HepG2 (cell line): ENCODE measurements at regions not wholly inside any gene's neighbourhood (a gene's known extent, or its start where the extent isn't known, plus 50 kb on each side); places are given as distances from the start of the nearest gene placed in this dataset.

Experiments
- ATAC-seq: fragments of 200-7000 bp; cut with Tn5 transposase; 3 replicates; pipeline ENCODE4 v1.9.1; 2020; ENCODE audit warnings: mild to moderate bottlenecking, moderate library complexity
- BruUV-seq: library from RNA; stranded (reverse); fragments of 400-500 nt; replicated peaks from 2 replicates; lab custom pipeline; 2021; lab: Mats Ljungman, UMichigan
- CTCF ChIA-PET: fragments of 300-600 bp; formaldehyde crosslinking; extraction: SDS; loops from one replicate; lab custom pipeline; 2021; ENCODE audit warnings: low total read pairs, inconsistent platforms, low intra/inter-chr PET ratio; lab: Yijun Ruan, JAX
- POLR2A ChIA-PET: fragments of 350-600 bp; sonication (Branson Sonifier 250); formaldehyde crosslinking; loops from one replicate; lab custom pipeline; 2020; ENCODE audit warnings: antibody characterized with exemption, inconsistent platforms; lab: Yijun Ruan, JAX
- DNase-seq: peaks from one replicate; pipeline ENCODE4 v3.0.0-alpha.2; 2015; ENCODE audit warnings: low spot score
- FAIRE-seq: peaks from 3 replicates; lab custom pipeline; 2011; peaks lifted over from hg19 to GRCh38; lab: Jason Lieb, UNC
- H2AFZ ChIP-seq: one replicate; pipeline ENCODE4 v1.6.1; 2011; ENCODE audit warnings: low read length, inconsistent platforms
- H3K27ac ChIP-seq: fragments of 300-600 bp; 3 replicates; pipeline ENCODE4 v1.8.0; 2011; ENCODE audit warnings: mixed run types, mild to moderate bottlenecking, mixed read lengths, low read length, inconsistent platforms; ENCODE audit not compliant: insufficient read depth; ENCODE audit errors: extremely low read length
- H3K27me3 ChIP-seq, 2 experiments: fragments of 200-600 bp in 1 of 2; 2 replicates in 1 of 2; 3 replicates in 1 of 2; pipeline versions ENCODE4 v1.6.0 to v1.8.0; 2011; ENCODE audit warnings: low read length in 2 of 2, mild to moderate bottlenecking in 2 of 2, moderate library complexity in 2 of 2, inconsistent platforms in 1 of 2; ENCODE audit not compliant: insufficient read depth in 2 of 2, control insufficient read depth in 1 of 2
- H3K36me3 ChIP-seq, 2 experiments: fragments of 200-600 bp in 1 of 2; replicated peaks in 1 of 2; 2 replicates in 1 of 2; 3 replicates in 1 of 2; pipeline versions ENCODE4 v1.5.1 to v1.8.0; 2011; ENCODE audit warnings: low read length in 2 of 2, inconsistent platforms in 1 of 2; ENCODE audit not compliant: insufficient read depth in 2 of 2, control insufficient read depth in 1 of 2
- H3K4me1 ChIP-seq: 2 replicates; pipeline ENCODE4 v1.5.1; 2012; ENCODE audit warnings: low read length, inconsistent platforms; ENCODE audit not compliant: insufficient read depth
- H3K4me2 ChIP-seq: 2 replicates; pipeline ENCODE4 v1.6.0; 2011; ENCODE audit warnings: low read depth, low read length, inconsistent platforms
- H3K4me3 ChIP-seq, 3 experiments: fragments of 200-600 bp in 1 of 3; sonication (generic), shearing (Covaris generic) in 1 of 3; replicated peaks in 1 of 3; 2 replicates each; pipeline ENCODE4 v1.5.1; 2011 to 2016; ENCODE audit warnings: low read length in 3 of 3, inconsistent platforms in 2 of 3, low read depth in 2 of 3, mild to moderate bottlenecking in 2 of 3, control low read depth in 1 of 3, mixed read lengths in 1 of 3; ENCODE audit not compliant: insufficient read depth in 1 of 3
- H3K79me2 ChIP-seq: one replicate; pipeline ENCODE4 v1.6.1; 2011; ENCODE audit warnings: low read length, inconsistent platforms; ENCODE audit not compliant: insufficient read depth
- H3K9ac ChIP-seq: 2 replicates; pipeline ENCODE4 v1.6.0; 2011; ENCODE audit warnings: mild to moderate bottlenecking, low read depth, low read length, inconsistent platforms; ENCODE audit not compliant: insufficient read depth
- H3K9me3 ChIP-seq: 2 replicates; pipeline ENCODE4 v1.5.1; 2012; ENCODE audit warnings: mild to moderate bottlenecking, low read length
- H4K20me1 ChIP-seq: 2 replicates; pipeline ENCODE4 v1.6.0; 2011; ENCODE audit warnings: inconsistent platforms, mild to moderate bottlenecking, low read length, moderate library complexity; ENCODE audit not compliant: insufficient read depth
- ATF7 ChIP-seq, 2 experiments: fragments of 450-650 bp in 1 of 2; sonication (generic) in 1 of 2; formaldehyde crosslinking in 1 of 2; IDR thresholded peaks; 2 replicates each; pipeline versions ENCODE4 v1.4.0 to v1.6.1; 2016 to 2020; ENCODE audit warnings: antibody characterized with exemption in 1 of 2, mild to moderate bottlenecking in 1 of 2, missing genetic modification reagents in 1 of 2
- CREB1 ChIP-seq, 2 experiments: fragments of 450-650 bp in 1 of 2; IDR thresholded peaks; 2 replicates each; pipeline ENCODE4 v1.6.1; 2016 to 2017; ENCODE audit warnings: control low read depth in 1 of 2, mild to moderate bottlenecking in 1 of 2, missing compliant biosample characterization in 1 of 2, missing genetic modification characterization in 1 of 2
- GFI1 ChIP-seq: sonication (generic); formaldehyde crosslinking; IDR thresholded peaks from 2 replicates; pipeline ENCODE4 v1.5.0; 2020; ENCODE audit warnings: missing genetic modification reagents, mild to moderate bottlenecking, borderline replicate concordance
- HIVEP1 ChIP-seq: sonication (generic); formaldehyde crosslinking; IDR thresholded peaks from 2 replicates; pipeline ENCODE4 v1.4.0; 2020; ENCODE audit warnings: mild to moderate bottlenecking, missing genetic modification reagents
- HOXD1 ChIP-seq: sonication (generic); formaldehyde crosslinking; IDR thresholded peaks from 2 replicates; pipeline ENCODE4 v1.5.0; 2020; ENCODE audit warnings: missing genetic modification reagents
- MBNL3 ChIP-seq: fragments of 250-450 bp; sonication (Bioruptor Pico); conservative IDR thresholded peaks from 2 replicates; pipeline ENCODE4 v1.8.0; 2022; ENCODE audit warnings: mild to moderate bottlenecking, inconsistent platforms
- PHF21A ChIP-seq: sonication (generic); formaldehyde crosslinking; IDR thresholded peaks from 2 replicates; pipeline ENCODE4 v1.5.0; 2020; ENCODE audit warnings: mild to moderate bottlenecking, missing genetic modification reagents
- RBFOX2 ChIP-seq: fragments of 200-400 bp; formaldehyde crosslinking; IDR thresholded peaks from 2 replicates; pipeline ENCODE4 v1.6.1; 2017; ENCODE audit warnings: low read depth, mild to moderate bottlenecking, low read length
- SKI ChIP-seq: fragments of 450-650 bp; IDR thresholded peaks from one replicate; pipeline ENCODE4 v1.6.1; 2018; ENCODE audit warnings: mild to moderate bottlenecking; ENCODE audit not compliant: partially characterized antibody
- SYNCRIP ChIP-seq: fragments of 200-400 bp; formaldehyde crosslinking; IDR thresholded peaks from 2 replicates; pipeline ENCODE4 v1.6.1; 2018; ENCODE audit warnings: mild to moderate bottlenecking, low read depth, low read length; ENCODE audit not compliant: insufficient read depth
- ZFY ChIP-seq: sonication (generic); formaldehyde crosslinking; IDR thresholded peaks from 2 replicates; pipeline ENCODE4 v1.4.0; 2020; ENCODE audit warnings: missing genetic modification reagents
- ZNF136 ChIP-seq: sonication (generic); formaldehyde crosslinking; IDR thresholded peaks from 2 replicates; pipeline ENCODE4 v1.8.1; 2022; ENCODE audit warnings: low read depth, mild to moderate bottlenecking, moderate library complexity, missing genetic modification reagents
- ZNF724P ChIP-seq: sonication (generic); formaldehyde crosslinking; IDR thresholded peaks from 2 replicates; pipeline ENCODE4 v1.8.0; 2022; ENCODE audit warnings: missing genetic modification reagents, borderline replicate concordance
- ZSCAN25 ChIP-seq: sonication (generic); formaldehyde crosslinking; IDR thresholded peaks from 2 replicates; pipeline ENCODE4 v1.8.0; 2022; ENCODE audit warnings: mild to moderate bottlenecking, missing genetic modification reagents
- WGBS: methylation state at CpG from one replicate; pipeline ENCODE4 v1.1.6; 2017; ENCODE audit warnings: low lambda C conversion rate; 5-methylcytosine and 5-hydroxymethylcytosine counted together
- in situ Hi-C: cut with HindIII; loops from 2 replicates; pipeline ENCODE4 v1.10.0; 2017; ENCODE audit warnings: low pct_unique_long_range_greater_than_20kb; ENCODE audit not compliant: extremely low pct_ligation_motif_present
- intact Hi-C: fragments of 100-400 bp; cut with micrococcal nuclease; formaldehyde crosslinking; loops from one replicate; pipeline ENCODE4 v1.10.0; 2022; ENCODE audit not compliant: unreplicated experiment
- TF ChIP-seq, protein P1 (sequence below): sonication (generic); formaldehyde crosslinking; IDR thresholded peaks from 2 replicates; pipeline ENCODE4 v1.5.1; 2020; ENCODE audit warnings: missing genetic modification reagents, mild to moderate bottlenecking, borderline replicate concordance
- TF ChIP-seq, protein P2 (sequence below): conservative IDR thresholded peaks from 2 replicates; pipeline ENCODE4 v1.6.1; 2018; ENCODE audit warnings: missing genetic modification reagents

DNA sequence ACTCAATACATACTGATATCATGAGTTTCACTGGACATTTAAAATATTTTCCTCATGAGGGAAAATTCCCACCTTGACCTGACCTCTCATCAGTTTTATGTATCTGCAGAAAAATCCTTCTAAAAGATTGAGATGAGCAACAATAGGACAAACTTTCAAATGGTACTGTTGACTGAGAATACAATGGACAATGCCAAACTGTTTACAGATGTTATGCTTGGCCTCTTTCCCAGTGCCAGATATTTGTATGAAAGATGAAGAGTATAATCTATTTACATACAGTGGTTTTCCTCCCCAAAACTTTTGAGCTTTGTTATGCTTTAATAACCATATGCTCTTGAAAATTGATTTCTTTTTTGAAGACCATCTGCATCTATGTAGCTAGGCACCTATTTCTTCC is 245.1 kb upstream of the RSPO3 start (continued):
- TF ChIP-seq, protein P1, sequence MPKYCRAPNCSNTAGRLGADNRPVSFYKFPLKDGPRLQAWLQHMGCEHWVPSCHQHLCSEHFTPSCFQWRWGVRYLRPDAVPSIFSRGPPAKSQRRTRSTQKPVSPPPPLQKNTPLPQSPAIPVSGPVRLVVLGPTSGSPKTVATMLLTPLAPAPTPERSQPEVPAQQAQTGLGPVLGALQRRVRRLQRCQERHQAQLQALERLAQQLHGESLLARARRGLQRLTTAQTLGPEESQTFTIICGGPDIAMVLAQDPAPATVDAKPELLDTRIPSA: no peak
- TF ChIP-seq SKI (no peak), HIVEP1 (CRISPR knock-in tag) (no peak)

DNA sequence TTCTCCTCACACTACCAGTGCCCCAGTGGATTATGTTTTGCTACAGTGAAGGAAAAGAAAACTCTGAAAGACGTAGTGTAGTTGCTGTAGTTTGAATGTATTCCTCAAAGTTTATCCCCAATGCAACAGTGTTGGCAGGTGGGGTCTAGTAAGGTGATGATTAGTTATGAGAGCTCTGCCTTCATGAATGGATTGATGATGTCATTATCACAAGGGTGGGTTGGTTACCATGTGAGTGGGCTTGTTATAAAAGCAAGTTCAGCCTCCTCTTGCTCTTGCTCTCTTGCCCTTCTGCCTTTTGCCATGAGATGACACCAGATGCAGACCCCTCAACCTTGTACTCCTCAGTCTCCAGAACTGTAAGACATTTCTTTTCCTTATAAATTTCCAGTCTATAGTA is 244.7 kb upstream of the RSPO3 start:
- FAIRE-seq: no peak
- ATAC-seq: no peak

DNA sequence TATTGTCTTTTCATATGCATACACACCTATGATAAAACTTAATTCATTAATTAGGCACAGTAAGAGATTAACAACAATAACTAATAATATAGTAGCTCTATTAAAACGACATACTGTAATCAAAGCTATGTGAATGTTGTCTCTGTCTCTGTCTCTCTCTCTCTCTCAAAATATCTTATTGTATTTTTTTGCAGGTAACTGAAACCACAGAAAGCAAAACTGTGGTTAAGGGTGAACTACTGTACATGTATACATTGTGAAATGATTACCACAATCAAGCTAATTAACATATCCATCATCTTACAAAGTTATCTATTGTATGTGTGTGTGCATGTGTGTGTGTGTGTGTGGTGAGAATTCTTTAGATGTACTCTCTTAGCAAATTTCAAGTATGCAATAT is 242.0 kb upstream of the RSPO3 start:
- H3K36me3 ChIP-seq: no peaks in the 10 kb centered on the region
- ATAC-seq (no peak), DNase-seq (no peak), FAIRE-seq (no peak)
- H3K27me3 ChIP-seq: no peaks in the 10 kb centered on the region
- no peak overlapping the region for H3K9ac ChIP-seq
- no peak overlapping the region for H2AFZ ChIP-seq
- no peaks in the 10 kb centered on the region for H4K20me1 ChIP-seq
- no peaks in the 10 kb centered on the region for H3K79me2 ChIP-seq
- in situ Hi-C loops (no loop called here), intact Hi-C loops (no loop called here)
- TF ChIP-seq, protein P2, sequence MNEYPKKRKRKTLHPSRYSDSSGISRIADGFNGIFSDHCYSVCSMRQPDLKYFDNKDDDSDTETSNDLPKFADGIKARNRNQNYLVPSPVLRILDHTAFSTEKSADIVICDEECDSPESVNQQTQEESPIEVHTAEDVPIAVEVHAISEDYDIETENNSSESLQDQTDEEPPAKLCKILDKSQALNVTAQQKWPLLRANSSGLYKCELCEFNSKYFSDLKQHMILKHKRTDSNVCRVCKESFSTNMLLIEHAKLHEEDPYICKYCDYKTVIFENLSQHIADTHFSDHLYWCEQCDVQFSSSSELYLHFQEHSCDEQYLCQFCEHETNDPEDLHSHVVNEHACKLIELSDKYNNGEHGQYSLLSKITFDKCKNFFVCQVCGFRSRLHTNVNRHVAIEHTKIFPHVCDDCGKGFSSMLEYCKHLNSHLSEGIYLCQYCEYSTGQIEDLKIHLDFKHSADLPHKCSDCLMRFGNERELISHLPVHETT (CRISPR knock-in tag): no peak
- TF ChIP-seq GFI1 (CRISPR knock-in tag) (no peak), ZNF724P (no peak), HOXD1 (no peak), RBFOX2 (no peak), MBNL3 (no peak)
- ChIA-PET CTCF (no interaction called here), POLR2A (no interaction called here)
- H3K9me3 ChIP-seq: no peaks in the 10 kb centered on the region
- no peak overlapping the region for H3K4me2 ChIP-seq
- 0% methylated on average over 1 of the region's 1 CpG for WGBS
- H3K4me3 ChIP-seq: no peak overlapping the region
- no peak overlapping the region for H3K27ac ChIP-seq
- no TSS peak for BruUV-seq
- no peaks in the 10 kb centered on the region for H3K4me1 ChIP-seq

More for the DNA sequence above, 244.7 kb upstream of the RSPO3 start:
- no peaks in the 10 kb centered on the region for H3K9me3 ChIP-seq
- H3K27me3 ChIP-seq: no peaks in the 10 kb centered on the region
- H3K36me3 ChIP-seq: no peaks in the 10 kb centered on the region
- H3K79me2 ChIP-seq: no peaks in the 10 kb centered on the region
- H4K20me1 ChIP-seq: no peaks in the 10 kb centered on the region
- no peak overlapping the region for H2AFZ ChIP-seq
- no peak for DNase-seq
- H3K4me2 ChIP-seq: no peak overlapping the region
- no peaks in the 10 kb centered on the region for H3K4me1 ChIP-seq
- in situ Hi-C loops (no loop called here), intact Hi-C loops (no loop called here)
- no TSS peak for BruUV-seq
- ChIA-PET CTCF (no interaction called here), POLR2A (no interaction called here)
- H3K9ac ChIP-seq: no peak overlapping the region
- no peak overlapping the region for H3K27ac ChIP-seq
- no peak for TF ChIP-seq SYNCRIP
- TF ChIP-seq ATF7 (IDR thresholded peaks at IDR 0.05): peak; percentile 95
- TF ChIP-seq ATF7 (CRISPR knock-in tag; IDR thresholded peaks at IDR 0.05): no peak
- no peak for TF ChIP-seq PHF21A
- no peak for TF ChIP-seq ZFY (CRISPR knock-in tag)
- TF ChIP-seq ZNF136 (CRISPR knock-in tag): no peak
- peak; percentile 53; the same call in 1 of the 2 replicates for TF ChIP-seq CREB1 (IDR thresholded peaks at IDR 0.05)
- no peak for TF ChIP-seq CREB1 (CRISPR knock-in tag; IDR thresholded peaks at IDR 0.05)
- TF ChIP-seq ZSCAN25 (CRISPR knock-in tag): no peak
- H3K4me3 ChIP-seq: no peak overlapping the region
- 3% methylated on average over 1 of the region's 1 CpG for WGBS
